Thyroid gland (tissue), 4 donors: ENCODE measurements at regions not wholly inside any gene's neighbourhood (a gene's known extent, or its start where the extent isn't known, plus 50 kb on each side); places are given as distances from the start of the nearest gene placed in this dataset.

ENCODE experiments used
- POLR2A ChIP-seq, 2 donors: fragments of 450-650 bp; IDR thresholded peaks; one replicate each; pipeline ENCODE4 v1.6.1; 2017; ENCODE audit warnings: antibody characterized with exemption in 2 of 2, mild to moderate bottlenecking in 2 of 2, moderate library complexity in 1 of 2
- TF ChIP-seq, protein P1 (sequence below), 6 experiments: fragments of 200-600 bp in 3 of 6; fragments of 450-650 bp in 3 of 6; sonication (generic) in 3 of 6; IDR thresholded peaks; one replicate each; pipeline ENCODE4 v1.5.1; 2016 to 2019; ENCODE audit warnings: antibody characterized with exemption in 6 of 6, mild to moderate bottlenecking in 2 of 6, inconsistent platforms in 1 of 6, moderate library complexity in 1 of 6

DNA sequence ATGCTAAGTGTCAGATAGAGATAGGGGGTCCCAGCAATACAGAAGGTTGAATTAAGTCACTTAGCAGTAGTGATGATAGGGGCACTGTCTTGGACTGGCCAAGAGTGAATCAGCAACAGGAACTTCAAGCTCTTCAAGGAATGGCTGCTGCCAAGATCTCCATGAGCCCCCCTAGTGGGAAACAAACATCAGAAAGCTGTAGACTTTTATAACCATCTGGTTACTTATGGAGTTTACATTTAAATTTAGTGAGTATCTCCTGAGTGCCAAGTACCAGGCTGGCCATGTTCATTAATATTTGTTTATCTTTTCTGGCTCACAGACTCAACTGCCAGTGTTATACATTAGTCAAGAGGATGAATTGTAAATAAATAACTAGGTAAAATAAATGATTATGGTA is 327.3 kb downstream of the TTLL7 start:
- TF ChIP-seq, protein P1, sequence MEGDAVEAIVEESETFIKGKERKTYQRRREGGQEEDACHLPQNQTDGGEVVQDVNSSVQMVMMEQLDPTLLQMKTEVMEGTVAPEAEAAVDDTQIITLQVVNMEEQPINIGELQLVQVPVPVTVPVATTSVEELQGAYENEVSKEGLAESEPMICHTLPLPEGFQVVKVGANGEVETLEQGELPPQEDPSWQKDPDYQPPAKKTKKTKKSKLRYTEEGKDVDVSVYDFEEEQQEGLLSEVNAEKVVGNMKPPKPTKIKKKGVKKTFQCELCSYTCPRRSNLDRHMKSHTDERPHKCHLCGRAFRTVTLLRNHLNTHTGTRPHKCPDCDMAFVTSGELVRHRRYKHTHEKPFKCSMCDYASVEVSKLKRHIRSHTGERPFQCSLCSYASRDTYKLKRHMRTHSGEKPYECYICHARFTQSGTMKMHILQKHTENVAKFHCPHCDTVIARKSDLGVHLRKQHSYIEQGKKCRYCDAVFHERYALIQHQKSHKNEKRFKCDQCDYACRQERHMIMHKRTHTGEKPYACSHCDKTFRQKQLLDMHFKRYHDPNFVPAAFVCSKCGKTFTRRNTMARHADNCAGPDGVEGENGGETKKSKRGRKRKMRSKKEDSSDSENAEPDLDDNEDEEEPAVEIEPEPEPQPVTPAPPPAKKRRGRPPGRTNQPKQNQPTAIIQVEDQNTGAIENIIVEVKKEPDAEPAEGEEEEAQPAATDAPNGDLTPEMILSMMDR (IDR thresholded peaks at IDR 0.05): no peak
- TF ChIP-seq POLR2A (IDR thresholded peaks at IDR 0.05): no peak
